Osteoblast (primary cell): ENCODE measurements at regions not wholly inside any gene's neighbourhood (a gene's known extent, or its start where the extent isn't known, plus 50 kb on each side); places are given as distances from the start of the nearest gene placed in this dataset.

Source experiments
- DNase-seq: peaks from one replicate; pipeline ENCODE4 v3.0.0; 2011; ENCODE audit warnings: low spot score, mixed read lengths; ENCODE audit not compliant: insufficient read length; ENCODE audit errors: missing footprints
- H2AFZ ChIP-seq: 2 replicates; pipeline ENCODE4 v1.6.0; 2011; ENCODE audit warnings: mild to moderate bottlenecking, low read length
- H3K27ac ChIP-seq: 2 replicates; pipeline ENCODE4 v1.5.1; 2011; ENCODE audit warnings: mild to moderate bottlenecking, low read depth, low read length, moderate library complexity
- H3K27me3 ChIP-seq: 2 replicates; pipeline ENCODE4 v1.6.0; 2012; ENCODE audit warnings: mild to moderate bottlenecking, control low read depth, inconsistent platforms, low read length, moderate library complexity; ENCODE audit not compliant: insufficient read depth
- H3K36me3 ChIP-seq: 2 replicates; pipeline ENCODE4 v1.5.1; 2011; ENCODE audit warnings: mild to moderate bottlenecking, low read length, control low read depth, moderate library complexity; ENCODE audit not compliant: insufficient read depth
- H3K4me1 ChIP-seq: 2 replicates; pipeline ENCODE4 v1.5.1; 2011; ENCODE audit warnings: mild to moderate bottlenecking, low read length, control low read depth, moderate library complexity; ENCODE audit not compliant: insufficient read depth
- H3K4me2 ChIP-seq: 2 replicates; pipeline ENCODE4 v1.6.0; 2011; ENCODE audit warnings: mild to moderate bottlenecking, low read length; ENCODE audit not compliant: insufficient read depth
- H3K4me3 ChIP-seq: fragments of 200-600 bp; sonication (generic); 3 replicates; pipeline ENCODE4 v1.5.1; 2012; ENCODE audit warnings: mild to moderate bottlenecking, low read length, inconsistent platforms; ENCODE audit not compliant: insufficient read depth
- H3K79me2 ChIP-seq: 2 replicates; pipeline ENCODE4 v1.6.0; 2012; ENCODE audit warnings: mild to moderate bottlenecking, low read length, control low read depth, inconsistent platforms; ENCODE audit not compliant: insufficient read depth
- H3K9me3 ChIP-seq: 2 replicates; pipeline ENCODE4 v1.5.1; 2011; ENCODE audit warnings: low read depth, low read length, control low read depth
- H4K20me1 ChIP-seq: 2 replicates; pipeline ENCODE4 v1.6.0; 2012; ENCODE audit warnings: mild to moderate bottlenecking, low read length, control low read depth; ENCODE audit not compliant: insufficient read depth
- CTCF ChIP-seq: IDR thresholded peaks from 2 replicates; pipeline ENCODE4 v1.5.1; 2011; ENCODE audit warnings: mild to moderate bottlenecking, low read depth, low read length, moderate library complexity; ENCODE audit errors: extremely low read depth

DNA sequence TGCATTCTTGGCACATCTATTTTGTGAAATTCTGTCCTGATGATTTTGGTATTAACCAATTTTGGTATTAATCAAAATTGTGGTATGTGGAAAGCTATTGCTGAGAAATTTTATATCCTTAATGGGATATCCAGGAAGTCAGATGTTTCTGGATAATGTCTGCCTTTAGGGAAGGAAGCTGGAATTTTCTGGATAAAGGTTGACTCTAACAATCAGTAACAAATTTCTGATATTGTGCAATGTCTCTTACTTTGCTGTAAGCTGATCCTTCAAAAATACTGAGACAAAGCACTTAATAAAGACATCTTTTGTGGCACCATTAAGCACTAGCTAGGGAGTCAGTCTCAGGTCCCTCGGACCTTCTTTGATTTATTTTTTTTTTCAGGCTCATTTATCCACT, 100.8 kb upstream of the UGP2 start:
- TF ChIP-seq CTCF = no peak
- no peak for DNase-seq

GRCh38 chr2:63741884-63742579, 99.7 kb upstream of the UGP2 start:
- no peaks in the 10 kb centered on the region for H3K27me3 ChIP-seq
- no peaks in the 10 kb centered on the region for H3K9me3 ChIP-seq
- no peaks in the 10 kb centered on the region for H4K20me1 ChIP-seq
- H3K4me3 ChIP-seq = no peak overlapping the region
- peaks cover 24% of the 10 kb centered on the region for H3K4me1 ChIP-seq
- no peaks in the 10 kb centered on the region for H3K79me2 ChIP-seq
- no peaks in the 10 kb centered on the region for H3K36me3 ChIP-seq
- no peak for TF ChIP-seq CTCF
- DNase-seq = no peak
- H3K27ac ChIP-seq = no peak overlapping the region
- no peak overlapping the region for H3K4me2 ChIP-seq
- no peak overlapping the region for H2AFZ ChIP-seq

More for the DNA sequence above, 100.8 kb upstream of the UGP2 start:
- no peaks in the 10 kb centered on the region for H3K79me2 ChIP-seq
- H3K36me3 ChIP-seq = no peaks in the 10 kb centered on the region
- no peak overlapping the region for H3K4me3 ChIP-seq
- no peaks in the 10 kb centered on the region for H3K27me3 ChIP-seq
- no peak overlapping the region for H2AFZ ChIP-seq
- H3K27ac ChIP-seq = no peak overlapping the region
- H3K4me1 ChIP-seq = peaks cover 34% of the 10 kb centered on the region
- H4K20me1 ChIP-seq = no peaks in the 10 kb centered on the region
- H3K4me2 ChIP-seq = no peak overlapping the region
- H3K9me3 ChIP-seq = no peaks in the 10 kb centered on the region

GRCh38 chr2:63742580-63742976, 99.1 kb upstream of the UGP2 start:
- TF ChIP-seq CTCF = no peak
- H3K36me3 ChIP-seq = no peaks in the 10 kb centered on the region
- H2AFZ ChIP-seq = no peak overlapping the region
- DNase-seq = no peak
- no peak overlapping the region for H3K4me2 ChIP-seq
- no peak overlapping the region for H3K4me3 ChIP-seq
- H3K4me1 ChIP-seq = peaks cover 18% of the 10 kb centered on the region
- H3K27ac ChIP-seq = no peak overlapping the region
- H4K20me1 ChIP-seq = no peaks in the 10 kb centered on the region
- no peaks in the 10 kb centered on the region for H3K79me2 ChIP-seq
- H3K9me3 ChIP-seq = no peaks in the 10 kb centered on the region
- H3K27me3 ChIP-seq = no peaks in the 10 kb centered on the region

DNA sequence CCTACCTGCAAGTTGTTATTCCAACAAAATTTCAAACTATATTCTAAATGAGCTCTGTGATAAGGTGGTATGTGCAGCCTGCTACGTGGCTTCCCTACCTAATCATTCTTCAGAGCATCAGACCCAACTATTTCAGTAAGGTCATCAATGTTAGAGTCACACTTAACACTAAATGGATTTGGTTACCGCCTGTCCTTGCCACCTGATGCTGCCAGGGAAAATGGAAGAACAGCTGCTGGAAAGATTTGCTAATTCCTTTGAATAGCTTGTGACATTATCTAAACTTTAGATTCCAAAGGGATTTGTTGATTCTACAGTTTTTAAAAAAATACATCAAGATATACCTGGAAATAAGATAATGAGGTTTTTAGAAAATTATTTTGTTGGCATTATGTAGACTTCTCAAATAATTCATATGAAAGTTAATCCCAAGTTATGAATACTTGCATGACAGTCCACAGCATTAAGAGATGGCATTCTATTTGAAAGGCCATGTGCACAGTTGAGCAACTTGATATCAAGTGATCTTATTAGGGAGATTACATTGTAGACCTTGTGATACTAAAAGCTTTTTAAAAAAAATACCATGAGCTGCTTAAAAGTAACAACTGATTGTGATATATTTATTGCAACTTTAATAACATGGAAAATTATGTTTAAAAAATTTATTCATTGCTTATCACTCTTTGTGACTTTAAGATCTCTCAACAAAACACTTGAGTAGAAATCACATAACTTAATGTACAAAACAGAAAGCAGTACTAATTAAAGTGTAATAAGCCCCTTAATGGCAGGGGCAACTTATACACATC, 98.3 kb upstream of the UGP2 start:
- Histone ChIP-seq H3K4me3 (no peak overlapping the region), H3K4me1 (peaks cover 12% of the 10 kb centered on the region), H3K4me2 (no peak overlapping the region), H4K20me1 (no peaks in the 10 kb centered on the region), H3K27me3 (no peaks in the 10 kb centered on the region), H3K36me3 (no peaks in the 10 kb centered on the region), H3K27ac (no peak overlapping the region), H3K79me2 (no peaks in the 10 kb centered on the region), H2AFZ (no peak overlapping the region), H3K9me3 (no peaks in the 10 kb centered on the region)
- TF ChIP-seq CTCF = no peak
- DNase-seq = no peak
